ENCODE measurements at regions not wholly inside any gene's neighbourhood (a gene's known extent, or its start where the extent isn't known, plus 50 kb on each side); places are given as distances from the start of the nearest gene placed in this dataset.
"Not testable (repeated sequence)": the region's sequence is repeated elsewhere in the genome, so short reads cannot be mapped to it uniquely, and the experiment has no call there.

DNA sequence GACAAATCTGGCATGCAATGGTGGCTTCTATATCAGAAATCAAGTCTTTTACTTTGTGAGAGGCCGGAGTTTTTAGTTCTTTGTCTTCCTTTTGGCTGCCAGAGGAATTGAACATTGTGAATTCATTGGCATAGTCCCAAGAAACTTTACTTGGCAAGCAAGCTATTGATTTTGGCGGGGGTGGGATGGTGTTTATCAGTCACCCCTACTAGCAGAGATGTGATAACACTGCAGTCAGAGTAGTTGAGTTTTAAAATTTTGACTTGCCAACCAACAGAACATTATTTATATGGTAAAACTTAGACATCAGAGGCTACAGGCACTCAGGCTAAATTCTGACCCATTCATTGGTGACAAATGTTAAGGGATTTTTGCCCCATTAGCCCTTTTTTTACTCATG lies 129.7 kb downstream of the FAM72C start:
- not testable (repeated sequence) for TF ChIP-seq SRF (IDR thresholded peaks at IDR 0.05; ENCODE audit: low read depth, low read length); RFX5 (IDR thresholded peaks at IDR 0.05; ENCODE audit: borderline replicate concordance, low read depth, low read length); POLR2A (IDR thresholded peaks at IDR 0.05; ENCODE audit: control extremely low read depth in 1 of 2, low read depth in 2 of 2, low read length in 2 of 2); ASH2L (IDR thresholded peaks at IDR 0.05; ENCODE audit: low read length); RAD21 (IDR thresholded peaks at IDR 0.05 in 1 of 2, conservative IDR thresholded peaks at IDR 0.05 in 1 of 2; ENCODE audit: low read depth in 2 of 2, low read length in 2 of 2); SIN3A (conservative IDR thresholded peaks at IDR 0.05 in 1 of 2, IDR thresholded peaks at IDR 0.05 in 1 of 2; ENCODE audit: low read depth in 1 of 2, low read length in 2 of 2); EGR1 (IDR thresholded peaks at IDR 0.05; ENCODE audit: borderline replicate concordance, low read depth, low read length)
- TF ChIP-seq, protein P1, sequence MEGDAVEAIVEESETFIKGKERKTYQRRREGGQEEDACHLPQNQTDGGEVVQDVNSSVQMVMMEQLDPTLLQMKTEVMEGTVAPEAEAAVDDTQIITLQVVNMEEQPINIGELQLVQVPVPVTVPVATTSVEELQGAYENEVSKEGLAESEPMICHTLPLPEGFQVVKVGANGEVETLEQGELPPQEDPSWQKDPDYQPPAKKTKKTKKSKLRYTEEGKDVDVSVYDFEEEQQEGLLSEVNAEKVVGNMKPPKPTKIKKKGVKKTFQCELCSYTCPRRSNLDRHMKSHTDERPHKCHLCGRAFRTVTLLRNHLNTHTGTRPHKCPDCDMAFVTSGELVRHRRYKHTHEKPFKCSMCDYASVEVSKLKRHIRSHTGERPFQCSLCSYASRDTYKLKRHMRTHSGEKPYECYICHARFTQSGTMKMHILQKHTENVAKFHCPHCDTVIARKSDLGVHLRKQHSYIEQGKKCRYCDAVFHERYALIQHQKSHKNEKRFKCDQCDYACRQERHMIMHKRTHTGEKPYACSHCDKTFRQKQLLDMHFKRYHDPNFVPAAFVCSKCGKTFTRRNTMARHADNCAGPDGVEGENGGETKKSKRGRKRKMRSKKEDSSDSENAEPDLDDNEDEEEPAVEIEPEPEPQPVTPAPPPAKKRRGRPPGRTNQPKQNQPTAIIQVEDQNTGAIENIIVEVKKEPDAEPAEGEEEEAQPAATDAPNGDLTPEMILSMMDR (IDR thresholded peaks at IDR 0.05; ENCODE audit: control extremely low read depth in 1 of 3, insufficient read depth in 1 of 3, low read depth in 1 of 3, low read length in 3 of 3) = not testable (repeated sequence)
